Colonic mucosa (tissue), 4 donors: ENCODE measurements at regions not wholly inside any gene's neighbourhood (a gene's known extent, or its start where the extent isn't known, plus 50 kb on each side); places are given as distances from the start of the nearest gene placed in this dataset.

Experiments used
- DNase-seq: peaks from one replicate; pipeline ENCODE4 v3.0.0-alpha.2; 2020
- H3K27ac ChIP-seq: fragments of 200-600 bp; one replicate; pipeline ENCODE4 v1.8.0; 2021
- H3K27me3 ChIP-seq: fragments of 200-600 bp; one replicate; pipeline ENCODE4 v1.8.0; 2021
- H3K36me3 ChIP-seq: fragments of 200-600 bp; one replicate; pipeline ENCODE4 v1.8.0; 2021
- H3K4me1 ChIP-seq: fragments of 200-600 bp; one replicate; pipeline ENCODE4 v1.8.0; 2021; ENCODE audit warnings: mild to moderate bottlenecking
- H3K4me3 ChIP-seq: fragments of 200-600 bp; one replicate; pipeline ENCODE4 v1.8.0; 2021
- H3K9ac ChIP-seq, 2 donors: one replicate each; pipeline ENCODE4 v1.7.0; 2013; ENCODE audit warnings: control low read depth in 2 of 2, low read depth in 2 of 2, low read length in 2 of 2
- H3K9me3 ChIP-seq: fragments of 200-600 bp; one replicate; pipeline ENCODE4 v1.8.0; 2021
- CTCF ChIP-seq: fragments of 200-600 bp; IDR thresholded peaks from one replicate; pipeline ENCODE4 v1.8.0; 2022; ENCODE audit warnings: antibody characterized with exemption, mild to moderate bottlenecking
- intact Hi-C: fragments of 100-400 bp; cut with DNase I; formaldehyde crosslinking; loops from one replicate; pipeline ENCODE4 v1.14.1; 2022
- donor health status: healthy.
- donor health status: DM: no; HTN: no; CAD: no.
- donor health status: DM: no; HTN: no; CAD: no.

GRCh38 chr20:56697476-56697875 lies 68.4 kb downstream of the TFAP2C start:
- Histone ChIP-seq H3K36me3 (no peaks in the 10 kb centered on the region), H3K9me3 (no peaks in the 10 kb centered on the region), H3K9ac (no peak overlapping the region), H3K4me3 (no peak overlapping the region), H3K27ac (no peak overlapping the region), H3K4me1 (no peaks in the 10 kb centered on the region), H3K27me3 (no peaks in the 10 kb centered on the region)
- TF ChIP-seq CTCF, result no peak
- no peak for DNase-seq
- intact Hi-C loops, result no loop called here

- intact Hi-C loops, result no loop called here
- DNase-seq, result no peak
- no peaks in the 10 kb centered on the region for H3K36me3 ChIP-seq
- no peaks in the 10 kb centered on the region for H3K9me3 ChIP-seq
- no peak overlapping the region for H3K4me3 ChIP-seq
- no peaks in the 10 kb centered on the region for H3K4me1 ChIP-seq
- no peak overlapping the region for H3K27ac ChIP-seq
- no peaks in the 10 kb centered on the region for H3K27me3 ChIP-seq
- no peak for TF ChIP-seq CTCF
- no peak overlapping the region for H3K9ac ChIP-seq
Observed at GRCh38 chr20:56698297-56698696, 69.2 kb downstream of the TFAP2C start.

- DNase-seq, result no peak
- Histone ChIP-seq H3K9me3 (no peaks in the 10 kb centered on the region), H3K36me3 (no peaks in the 10 kb centered on the region), H3K4me3 (no peak overlapping the region), H3K4me1 (no peaks in the 10 kb centered on the region), H3K27ac (no peak overlapping the region), H3K9ac (no peak overlapping the region), H3K27me3 (no peaks in the 10 kb centered on the region)
- intact Hi-C loops, result no loop called here
- TF ChIP-seq CTCF, result no peak
Observed at GRCh38 chr20:56698749-56699148, 69.6 kb downstream of the TFAP2C start.

- no peaks in the 10 kb centered on the region for H3K27me3 ChIP-seq
- no peak overlapping the region for H3K27ac ChIP-seq
- H3K4me3 ChIP-seq, result no peak overlapping the region
- DNase-seq, result no peak
- H3K36me3 ChIP-seq, result no peaks in the 10 kb centered on the region
- intact Hi-C loops, result no loop called here
- H3K9ac ChIP-seq, result no peak overlapping the region
- TF ChIP-seq CTCF, result no peak
- no peaks in the 10 kb centered on the region for H3K9me3 ChIP-seq
- no peaks in the 10 kb centered on the region for H3K4me1 ChIP-seq
Observed at GRCh38 chr20:56702931-56703840, 74.1 kb downstream of the TFAP2C start.

GRCh38 chr20:56706867-56707360 lies 77.8 kb downstream of the TFAP2C start:
- Histone ChIP-seq H3K4me1 (no peaks in the 10 kb centered on the region), H3K36me3 (no peaks in the 10 kb centered on the region), H3K27ac (no peak overlapping the region), H3K9me3 (no peaks in the 10 kb centered on the region), H3K4me3 (no peak overlapping the region), H3K27me3 (no peaks in the 10 kb centered on the region), H3K9ac (no peak overlapping the region)
- intact Hi-C loops, result no loop called here
- no peak for DNase-seq
- TF ChIP-seq CTCF, result no peak
